H9 (cell line): ENCODE measurements at regions not wholly inside any gene's neighbourhood (a gene's known extent, or its start where the extent isn't known, plus 50 kb on each side); places are given as distances from the start of the nearest gene placed in this dataset.

Experiments used
- DNase-seq: peaks from one replicate; pipeline ENCODE4 v3.0.0-alpha.2; 2017
- H2AFZ ChIP-seq: one replicate; pipeline ENCODE4 v1.6.1; 2013; ENCODE audit warnings: mild to moderate bottlenecking, low read length, control low read depth, moderate library complexity
- H2AK5ac ChIP-seq: 2 replicates; pipeline ENCODE4 v1.6.1; 2013; ENCODE audit warnings: low read length, control low read depth, mixed read lengths; ENCODE audit not compliant: insufficient read length
- H2BK120ac ChIP-seq: one replicate; pipeline ENCODE4 v1.6.1; 2013; ENCODE audit warnings: low read depth, mild to moderate bottlenecking, low read length, control low read depth, inconsistent platforms; ENCODE audit not compliant: poor library complexity, severe bottlenecking
- H2BK12ac ChIP-seq: 2 replicates; pipeline ENCODE4 v1.6.1; 2013; ENCODE audit warnings: low read length, control low read depth, mixed read lengths, low read depth; ENCODE audit not compliant: insufficient read length
- H2BK15ac ChIP-seq: 2 replicates; pipeline ENCODE4 v1.6.1; 2013; ENCODE audit warnings: low read depth, low read length, control low read depth
- H2BK20ac ChIP-seq: one replicate; pipeline ENCODE4 v1.6.1; 2013; ENCODE audit warnings: low read depth, mild to moderate bottlenecking, low read length, control low read depth, inconsistent platforms; ENCODE audit not compliant: poor library complexity, severe bottlenecking
- H2BK5ac ChIP-seq: 2 replicates; pipeline ENCODE4 v1.6.1; 2013; ENCODE audit warnings: low read length, control low read depth, mixed read lengths; ENCODE audit not compliant: insufficient read length
- H3K14ac ChIP-seq: 2 replicates; pipeline ENCODE4 v1.6.1; 2013; ENCODE audit warnings: low read length, control low read depth; ENCODE audit not compliant: insufficient read depth
- H3K18ac ChIP-seq: 2 replicates; pipeline ENCODE4 v1.6.1; 2013; ENCODE audit warnings: low read depth, mild to moderate bottlenecking, mixed read lengths, low read length, control low read depth; ENCODE audit not compliant: insufficient read length
- H3K23ac ChIP-seq: 2 replicates; pipeline ENCODE4 v1.6.1; 2013; ENCODE audit warnings: low read length, control low read depth, mixed read lengths, low read depth; ENCODE audit not compliant: insufficient read length
- H3K23me2 ChIP-seq: 2 replicates; pipeline ENCODE4 v1.6.1; 2013; ENCODE audit warnings: low read depth, mild to moderate bottlenecking, mixed read lengths, low read length, control low read depth; ENCODE audit not compliant: insufficient read length, poor library complexity, severe bottlenecking
- H3K27ac ChIP-seq: 2 replicates; pipeline ENCODE4 v1.5.1; 2013; ENCODE audit warnings: low read length, control low read depth, mixed read lengths, low read depth; ENCODE audit not compliant: insufficient read length
- H3K27me3 ChIP-seq: 2 replicates; pipeline ENCODE4 v1.6.1; 2013; ENCODE audit warnings: low read length, control low read depth, inconsistent platforms; ENCODE audit not compliant: insufficient read depth
- H3K4ac ChIP-seq: 2 replicates; pipeline ENCODE4 v1.6.1; 2013; ENCODE audit warnings: low read depth, mild to moderate bottlenecking, control low read depth, inconsistent platforms, low read length, moderate library complexity
- H3K4me1 ChIP-seq: 2 replicates; pipeline ENCODE4 v1.6.1; 2013; ENCODE audit warnings: low read length, control low read depth, inconsistent platforms; ENCODE audit not compliant: insufficient read depth
- H3K4me2 ChIP-seq: 2 replicates; pipeline ENCODE4 v1.6.1; 2013; ENCODE audit warnings: low read length, control low read depth, mixed read lengths; ENCODE audit not compliant: insufficient read length, insufficient read depth
- H3K56ac ChIP-seq: 2 replicates; pipeline ENCODE4 v1.6.1; 2013; ENCODE audit warnings: low read depth, mild to moderate bottlenecking, mixed read lengths, low read length, control low read depth; ENCODE audit not compliant: insufficient read length
- H3K79me1 ChIP-seq: 2 replicates; pipeline ENCODE4 v1.6.1; 2013; ENCODE audit warnings: low read depth, mild to moderate bottlenecking, moderate library complexity, low read length, control low read depth, inconsistent platforms; ENCODE audit not compliant: insufficient read depth, poor library complexity, severe bottlenecking
- H3K79me2 ChIP-seq: 2 replicates; pipeline ENCODE4 v1.6.1; 2013; ENCODE audit warnings: low read length, control low read depth, inconsistent platforms; ENCODE audit not compliant: insufficient read depth
- H3K9ac ChIP-seq: 2 replicates; pipeline ENCODE4 v1.6.1; 2013; ENCODE audit warnings: low read length, control low read depth, mixed read lengths; ENCODE audit not compliant: insufficient read length; ENCODE audit errors: extremely low read depth
- H3K9me3 ChIP-seq: one replicate; pipeline ENCODE4 v1.6.1; 2013; ENCODE audit warnings: low read depth, low read length, inconsistent platforms; ENCODE audit not compliant: control insufficient read depth
- H3T11ph ChIP-seq: one replicate; pipeline ENCODE4 v1.6.1; 2013; ENCODE audit warnings: mild to moderate bottlenecking, low read length, control low read depth, inconsistent platforms
- H4K20me1 ChIP-seq: one replicate; pipeline ENCODE4 v1.6.1; 2013; ENCODE audit not compliant: control insufficient read depth, insufficient read length, insufficient read depth
- H4K5ac ChIP-seq: 2 replicates; pipeline ENCODE4 v1.6.1; 2013; ENCODE audit warnings: low read depth, mild to moderate bottlenecking, mixed read lengths, low read length, control low read depth; ENCODE audit not compliant: insufficient read length
- H4K8ac ChIP-seq: replicated peaks from 2 replicates; pipeline ENCODE4 v1.6.1; 2013; ENCODE audit warnings: low read length, control low read depth, mixed read lengths, low read depth; ENCODE audit not compliant: insufficient read length
- H4K91ac ChIP-seq: 2 replicates; pipeline ENCODE4 v1.6.1; 2013; ENCODE audit warnings: low read depth, mild to moderate bottlenecking, moderate library complexity, mixed read lengths, low read length, control low read depth; ENCODE audit not compliant: insufficient read length
- H3K27ac Mint-ChIP-seq, 3 experiments: 2 replicates in 2 of 3; 3 replicates in 1 of 3; pipeline ENCODE4 v1.8.0; 2020 to 2021; ENCODE audit warnings: mixed read lengths in 3 of 3, mild to moderate bottlenecking in 1 of 3, moderate library complexity in 1 of 3
- H3K27me3 Mint-ChIP-seq: 2 replicates; pipeline ENCODE4 v1.8.0; 2021; ENCODE audit warnings: low read depth, mild to moderate bottlenecking, moderate library complexity, mixed read lengths
- H3K36me3 Mint-ChIP-seq, 3 experiments: 2 replicates in 2 of 3; 3 replicates in 1 of 3; pipeline ENCODE4 v1.8.0; 2020 to 2021; ENCODE audit warnings: low read depth in 3 of 3, mixed read lengths in 3 of 3; ENCODE audit not compliant: insufficient read depth in 1 of 3
- H3K4me1 Mint-ChIP-seq, 2 experiments: 2 replicates each; pipeline ENCODE4 v1.8.0; 2020; ENCODE audit warnings: mixed read lengths in 2 of 2
- H3K4me3 Mint-ChIP-seq, 2 experiments: 2 replicates in 1 of 2; 3 replicates in 1 of 2; pipeline ENCODE4 v1.8.0; 2020 to 2021; ENCODE audit warnings: mild to moderate bottlenecking in 2 of 2, mixed read lengths in 2 of 2, moderate library complexity in 1 of 2
- H3K9me3 Mint-ChIP-seq, 2 experiments: 2 replicates in 1 of 2; 3 replicates in 1 of 2; pipeline ENCODE4 v1.8.0; 2020; ENCODE audit warnings: mild to moderate bottlenecking in 2 of 2, mixed read lengths in 2 of 2, moderate library complexity in 1 of 2
- CTCF ChIP-seq: fragments of 200-600 bp; sonication (generic); conservative IDR thresholded peaks from 3 replicates; pipeline ENCODE4 v1.8.0; 2021; ENCODE audit warnings: antibody characterized with exemption, mild to moderate bottlenecking
- WGBS: extraction: QIAGEN DNeasy Blood & Tissue Kit; methylation state at CpG from one replicate; pipeline ENCODE4 v1.1.7; 2013; ENCODE audit warnings: missing lambda C conversion rate, low lambda C conversion rate, mixed read lengths; ENCODE audit not compliant: insufficient read length; ENCODE audit errors: extremely low coverage; 5-methylcytosine and 5-hydroxymethylcytosine counted together

- H3K4me1 Mint-ChIP-seq = peaks cover 54 to 72% of the 10 kb centered on the region in 2 experiments
- Histone ChIP-seq H3K18ac (no peak overlapping the region), H4K20me1 (no peaks in the 10 kb centered on the region), H3K23me2 (no peaks in the 10 kb centered on the region), H3K56ac (no peak overlapping the region), H4K5ac (no peak overlapping the region), H3K79me2 (no peaks in the 10 kb centered on the region), H2BK5ac (no peak overlapping the region), H2AFZ (no peak overlapping the region), H3T11ph (no peak overlapping the region), H3K79me1 (no peaks in the 10 kb centered on the region), H3K27ac (no peak overlapping the region), H2BK15ac (no peak overlapping the region), H3K14ac (no peak overlapping the region), H3K23ac (no peak overlapping the region), H3K9me3 (no peaks in the 10 kb centered on the region), H3K4me1 (peaks cover 12% of the 10 kb centered on the region; the same call in 1 of the 2 replicates), H4K91ac (no peak overlapping the region), H3K4me2 (no peak overlapping the region), H2BK12ac (no peak overlapping the region), H2AK5ac (no peak overlapping the region), H3K27me3 (no peaks in the 10 kb centered on the region), H4K8ac (no peak overlapping the region), H3K9ac (no peak overlapping the region), H3K4ac (no peak overlapping the region), H2BK20ac (no peak overlapping the region), H2BK120ac (no peak overlapping the region)
- no peak overlapping the region for H3K4me3 Mint-ChIP-seq
- no peaks in the 10 kb centered on the region for H3K36me3 Mint-ChIP-seq
- TF ChIP-seq CTCF = no peak
- peaks cover 1% of the 10 kb centered on the region; the same call in 1 of the 2 replicates for H3K27me3 Mint-ChIP-seq
- no peak for DNase-seq
- no CpG with 5 or more reads among the region's 9 CpGs for WGBS
- H3K9me3 Mint-ChIP-seq = no peaks in the 10 kb centered on the region
- H3K27ac Mint-ChIP-seq = no peak overlapping the region
Measured at GRCh38 chr11:11069841-11070835, 212.3 kb upstream of the ZBED5 start.
